SH-SY5Y (cell line): ENCODE measurements at regions not wholly inside any gene's neighbourhood (a gene's known extent, or its start where the extent isn't known, plus 50 kb on each side); places are given as distances from the start of the nearest gene placed in this dataset.

Experiments
- GATA2 ChIP-seq: IDR thresholded peaks from 2 replicates; pipeline ENCODE4 v1.6.1; 2011; ENCODE audit warnings: mild to moderate bottlenecking, low read depth, low read length
- GATA3 ChIP-seq: IDR thresholded peaks from 2 replicates; pipeline ENCODE4 v1.6.1; 2011; ENCODE audit warnings: low read depth, mild to moderate bottlenecking, low read length, moderate library complexity

DNA sequence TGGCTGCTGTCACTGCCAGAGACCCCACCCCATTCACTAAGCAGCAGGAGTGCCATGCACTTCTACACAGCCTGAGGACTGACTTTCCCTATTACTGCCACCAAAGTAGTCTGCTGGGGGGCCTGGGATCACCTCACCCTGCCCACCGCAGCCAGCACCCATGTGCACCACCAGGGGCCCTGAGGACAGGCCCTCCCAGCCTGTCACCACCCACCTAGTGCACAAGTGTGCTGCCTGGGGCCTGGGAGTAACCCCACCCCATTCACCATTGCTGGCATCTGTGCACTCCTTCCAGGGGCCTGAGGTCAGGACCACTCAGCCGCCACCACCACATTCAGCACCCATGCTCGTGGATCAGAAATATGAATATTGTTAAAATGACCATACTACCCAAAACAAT is 247.8 kb upstream of the NCKAP5 start:
- no peak for TF ChIP-seq GATA2
- TF ChIP-seq GATA3: no peak

DNA sequence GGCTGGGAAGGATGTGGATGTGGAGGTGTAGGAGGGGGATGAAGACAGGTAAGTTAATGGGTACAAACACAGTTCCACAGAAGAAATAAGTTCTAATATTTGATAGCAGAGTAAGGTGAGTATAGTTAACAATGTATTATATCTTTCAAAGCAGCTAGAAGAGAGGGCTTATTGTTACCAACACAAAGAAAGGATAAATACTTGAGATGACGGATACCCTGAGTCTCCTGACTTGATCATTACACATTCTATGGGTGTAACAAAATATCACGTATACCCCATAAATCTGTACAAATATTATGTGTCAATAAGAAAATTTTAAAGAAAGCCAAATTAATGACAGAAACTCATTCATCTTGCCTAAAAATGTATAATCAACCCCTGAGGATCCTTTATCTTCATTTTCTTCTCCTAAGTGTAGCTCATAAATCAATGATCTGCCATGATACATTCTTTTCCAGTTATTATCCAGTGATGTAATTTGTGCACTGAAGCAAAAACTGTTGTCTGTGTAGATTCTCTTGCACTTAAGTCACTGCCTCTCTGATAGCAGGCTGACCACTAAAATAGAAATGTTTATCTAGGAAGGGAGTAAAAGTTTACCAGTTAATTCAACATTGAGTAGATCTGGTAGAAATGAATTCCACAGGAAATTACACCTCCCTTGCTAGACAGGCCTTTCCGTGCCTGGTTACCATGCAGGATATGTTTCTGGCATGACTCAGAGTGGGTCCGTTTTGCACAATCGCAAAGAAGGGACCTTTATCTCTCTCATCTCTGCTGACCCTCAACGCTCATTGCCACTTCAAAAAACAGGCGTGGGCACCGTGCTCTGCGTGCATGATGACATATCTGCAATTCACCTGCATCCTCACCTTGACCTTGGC is 249.7 kb upstream of the NCKAP5 start:
- TF ChIP-seq GATA3: peak; percentile 35; the same call in 1 of the 2 replicates
- peak; percentile 77 for TF ChIP-seq GATA2

DNA sequence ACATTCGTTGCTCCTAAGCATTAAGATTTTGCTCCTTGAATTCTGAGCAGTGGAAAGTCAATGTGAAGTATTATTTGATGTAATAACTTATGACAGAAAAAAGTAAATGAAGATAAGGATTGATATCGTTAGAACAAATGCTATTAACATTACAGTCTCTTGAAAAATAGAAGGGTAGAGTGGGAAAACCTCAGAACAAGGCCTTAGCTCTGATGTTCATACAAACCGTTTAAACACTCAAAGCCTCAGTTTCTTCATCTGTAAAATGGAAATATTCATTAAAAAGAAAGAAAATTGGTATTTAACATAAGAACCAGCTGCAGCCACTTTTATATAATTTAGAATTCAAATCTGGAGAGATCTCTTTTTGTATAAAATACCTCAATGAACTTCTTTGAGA is 250.4 kb upstream of the NCKAP5 start:
- TF ChIP-seq GATA2 (no peak), GATA3 (no peak)

DNA sequence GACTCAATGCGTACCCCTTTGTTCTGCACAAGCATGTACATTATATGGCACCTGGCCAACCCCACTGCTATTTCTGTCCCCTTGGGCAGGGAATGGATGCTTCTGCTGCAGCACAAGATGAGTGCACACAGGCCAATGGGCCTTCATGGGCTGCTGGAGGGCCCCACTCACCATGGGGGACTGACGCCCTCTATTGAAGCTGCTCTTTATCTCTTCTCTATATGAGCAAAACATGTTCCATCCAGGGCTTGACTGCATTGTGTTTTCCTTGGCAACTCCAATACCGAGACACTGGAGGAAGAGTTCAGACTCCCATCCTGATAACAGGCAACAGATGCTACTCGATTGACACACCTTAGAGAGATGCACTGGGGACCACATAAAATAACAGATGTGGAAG is 251.6 kb upstream of the NCKAP5 start:
- TF ChIP-seq GATA3 (no peak), GATA2 (no peak)

DNA sequence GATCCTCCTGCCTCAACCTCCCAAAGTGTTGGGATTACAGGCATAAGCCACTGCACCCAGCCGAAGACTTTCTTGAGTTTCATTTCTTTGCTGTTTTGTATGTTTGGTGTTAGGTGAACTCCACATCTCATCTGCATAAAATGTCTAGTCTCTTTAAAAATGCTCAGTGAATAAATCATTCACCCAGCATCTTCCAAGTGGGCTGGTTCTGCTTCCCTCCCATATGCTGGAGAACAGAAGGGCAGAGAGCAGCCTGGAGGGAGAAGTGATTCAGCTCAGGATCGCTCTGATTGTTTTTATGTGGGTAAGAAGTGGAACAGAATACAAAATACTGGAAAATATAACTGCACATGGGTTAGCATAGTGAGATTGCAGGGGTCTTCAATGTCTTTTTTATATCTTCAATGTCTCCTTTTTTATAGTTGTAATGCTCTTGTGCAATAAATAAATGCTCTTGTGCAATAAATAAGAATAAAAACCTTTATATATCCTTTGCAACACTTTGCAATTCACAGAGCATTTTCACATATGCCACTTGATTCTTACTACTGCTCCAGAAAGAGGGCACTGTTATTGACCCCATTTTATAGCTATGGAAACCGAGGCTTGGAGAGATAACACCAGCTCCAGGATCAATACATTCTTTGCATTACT is 253.0 kb upstream of the NCKAP5 start:
- TF ChIP-seq GATA2 (no peak), GATA3 (no peak)

DNA sequence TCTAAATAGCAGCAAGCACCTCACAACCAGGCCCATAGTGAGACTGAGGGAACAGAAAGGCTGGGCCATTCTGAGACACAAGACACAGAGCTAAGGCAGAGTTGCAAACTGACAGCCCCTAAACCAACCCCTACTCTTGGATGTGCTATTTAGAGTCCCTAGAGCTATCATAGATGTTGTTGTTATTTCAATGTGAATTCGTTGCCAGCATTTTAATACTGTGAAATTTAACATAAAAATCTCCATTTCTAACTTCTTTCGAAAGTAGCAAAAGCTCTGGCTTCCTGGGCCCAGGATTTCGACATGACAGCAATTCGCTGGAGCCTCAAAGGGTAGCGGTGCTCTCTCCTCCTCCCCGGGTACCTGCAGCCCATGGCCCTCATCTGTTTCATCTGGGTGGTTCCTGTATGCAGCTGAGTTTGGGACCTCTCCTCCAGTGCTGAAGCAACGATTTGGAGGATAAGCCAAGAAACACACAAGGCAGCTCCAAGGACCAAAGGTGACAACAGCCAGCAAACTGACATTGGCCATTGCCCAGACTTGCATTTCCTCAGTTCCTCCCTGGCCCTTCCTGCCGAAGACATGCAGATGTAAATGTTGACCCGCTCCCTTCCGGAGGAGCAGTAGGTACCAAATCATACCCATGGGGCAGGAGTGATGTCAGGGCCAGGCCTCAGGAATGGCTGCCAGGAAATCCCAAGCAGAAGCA is 254.4 kb upstream of the NCKAP5 start:
- no peak for TF ChIP-seq GATA3

DNA sequence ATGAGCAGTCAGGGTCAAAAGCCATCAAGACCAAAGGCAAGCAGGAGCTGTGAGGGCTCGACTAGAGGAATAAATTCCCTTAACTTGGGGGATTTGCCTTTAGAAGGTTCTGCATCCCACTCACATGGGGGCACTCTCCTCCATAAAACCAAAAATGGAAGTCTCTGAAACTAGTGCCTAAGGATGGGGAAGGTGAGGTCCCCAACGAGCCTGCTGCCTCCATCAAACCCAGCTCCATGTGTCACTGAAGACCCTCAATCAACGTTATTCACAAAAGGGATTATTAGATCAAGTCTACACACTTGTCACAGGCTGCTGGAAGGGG is 254.9 kb upstream of the NCKAP5 start:
- TF ChIP-seq GATA2 (no peak), GATA3 (no peak)

DNA sequence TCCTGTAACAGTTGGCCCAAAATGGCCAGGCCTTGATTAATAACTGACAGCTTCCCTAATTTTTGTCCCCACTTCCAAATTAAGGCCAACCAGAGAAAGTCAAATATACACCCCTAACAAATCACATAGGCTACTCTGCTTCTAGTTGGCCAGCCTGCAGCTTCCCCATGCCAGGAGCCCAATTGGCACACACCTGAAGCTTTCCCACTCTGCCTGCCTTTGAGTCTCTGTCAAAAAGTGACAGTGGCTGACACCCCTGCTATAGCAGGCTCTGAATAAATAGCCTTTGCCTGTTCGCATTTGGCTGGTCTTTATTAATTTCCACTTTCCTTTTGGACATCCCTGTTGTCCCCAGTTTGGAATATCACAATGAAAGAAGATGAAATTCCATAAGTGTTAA is 256.6 kb upstream of the NCKAP5 start:
- TF ChIP-seq GATA2 (no peak), GATA3 (no peak)

DNA sequence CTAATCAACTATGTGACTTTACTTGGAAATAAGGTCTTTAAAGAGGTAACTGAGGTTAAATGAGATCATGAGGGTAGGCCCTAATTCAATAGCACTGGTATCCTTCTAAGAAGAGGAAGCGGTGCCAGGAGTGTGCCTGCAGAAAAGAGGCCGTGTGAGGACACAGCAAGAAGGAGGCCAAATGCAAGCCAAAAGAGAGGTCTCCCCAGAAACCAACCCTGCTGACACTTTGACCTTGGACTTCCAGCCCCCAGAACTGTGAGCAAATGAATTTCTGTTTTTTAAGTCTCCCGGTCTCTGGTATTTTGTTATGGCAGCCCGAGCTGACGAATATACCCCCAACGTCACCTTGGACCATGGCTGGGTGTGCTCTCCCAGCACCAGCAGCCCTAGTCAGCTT is 257.5 kb upstream of the NCKAP5 start:
- TF ChIP-seq GATA2 (no peak), GATA3 (no peak)

DNA sequence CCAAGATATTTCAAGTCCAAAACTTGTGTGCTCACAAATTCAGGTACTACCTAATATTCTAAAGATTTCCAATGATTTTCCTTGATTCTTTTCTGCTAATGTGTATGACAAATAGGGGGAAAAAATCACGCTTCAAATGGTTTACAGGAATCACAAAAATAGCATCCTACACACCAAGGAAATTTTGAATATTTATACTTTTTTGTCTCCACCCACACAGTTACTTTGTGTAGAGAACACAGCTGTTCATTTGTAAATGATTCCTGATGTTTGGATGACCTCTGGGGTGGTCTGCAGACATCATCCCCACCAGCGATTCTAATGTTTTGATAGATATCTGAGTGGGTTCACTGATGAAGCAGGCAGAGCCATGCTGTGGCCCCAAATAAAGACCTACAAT is 260.6 kb upstream of the NCKAP5 start:
- TF ChIP-seq GATA3 (no peak), GATA2 (no peak)

DNA sequence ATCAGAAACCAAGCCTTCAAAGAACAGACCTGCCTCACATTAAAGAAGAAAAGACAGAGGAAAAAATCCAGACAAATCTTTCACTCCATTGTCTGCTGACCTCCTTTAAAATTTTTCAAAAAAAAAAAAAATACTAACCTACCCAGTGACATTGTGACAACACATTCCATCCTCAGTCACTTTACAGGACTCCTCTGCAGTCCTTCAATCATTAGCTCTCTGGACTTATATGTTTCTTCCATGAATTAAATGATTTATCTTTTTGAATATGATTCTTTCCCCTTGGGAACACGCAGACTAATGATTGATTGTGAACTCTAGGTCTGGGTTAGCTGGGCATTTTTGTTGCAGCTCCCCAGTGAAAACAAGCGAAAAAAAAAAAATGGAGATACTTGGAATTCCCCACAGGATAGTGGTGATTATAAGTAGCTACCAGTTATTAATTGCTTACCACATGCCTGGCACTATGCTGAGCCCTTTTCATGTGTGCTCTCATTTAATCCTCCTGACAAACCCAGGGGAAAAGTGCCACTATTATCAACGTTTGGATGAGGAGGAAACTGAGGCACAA is 261.3 kb upstream of the NCKAP5 start:
- TF ChIP-seq GATA2: no peak
- TF ChIP-seq GATA3: no peak

DNA sequence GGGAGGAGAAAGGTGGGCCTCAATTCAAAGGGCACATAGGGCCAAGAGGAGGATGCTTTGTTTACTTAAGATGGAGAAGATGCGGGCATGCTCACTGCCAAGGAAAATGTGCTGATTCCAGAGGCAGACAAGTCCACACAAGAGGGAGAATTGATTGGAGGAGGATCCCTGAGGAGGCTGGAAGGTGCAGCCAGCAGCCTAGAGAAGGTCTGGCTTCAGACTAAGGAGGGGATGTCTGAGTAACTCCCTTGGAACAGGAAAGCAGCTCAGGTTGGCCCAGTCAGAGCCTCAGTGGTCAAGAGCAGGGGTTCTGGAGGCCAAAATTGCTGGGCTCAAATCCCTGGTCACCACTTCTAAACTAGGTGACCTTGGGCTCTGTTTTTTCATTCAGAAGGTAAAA is 265.5 kb upstream of the NCKAP5 start:
- TF ChIP-seq GATA2 (no peak), GATA3 (no peak)

DNA sequence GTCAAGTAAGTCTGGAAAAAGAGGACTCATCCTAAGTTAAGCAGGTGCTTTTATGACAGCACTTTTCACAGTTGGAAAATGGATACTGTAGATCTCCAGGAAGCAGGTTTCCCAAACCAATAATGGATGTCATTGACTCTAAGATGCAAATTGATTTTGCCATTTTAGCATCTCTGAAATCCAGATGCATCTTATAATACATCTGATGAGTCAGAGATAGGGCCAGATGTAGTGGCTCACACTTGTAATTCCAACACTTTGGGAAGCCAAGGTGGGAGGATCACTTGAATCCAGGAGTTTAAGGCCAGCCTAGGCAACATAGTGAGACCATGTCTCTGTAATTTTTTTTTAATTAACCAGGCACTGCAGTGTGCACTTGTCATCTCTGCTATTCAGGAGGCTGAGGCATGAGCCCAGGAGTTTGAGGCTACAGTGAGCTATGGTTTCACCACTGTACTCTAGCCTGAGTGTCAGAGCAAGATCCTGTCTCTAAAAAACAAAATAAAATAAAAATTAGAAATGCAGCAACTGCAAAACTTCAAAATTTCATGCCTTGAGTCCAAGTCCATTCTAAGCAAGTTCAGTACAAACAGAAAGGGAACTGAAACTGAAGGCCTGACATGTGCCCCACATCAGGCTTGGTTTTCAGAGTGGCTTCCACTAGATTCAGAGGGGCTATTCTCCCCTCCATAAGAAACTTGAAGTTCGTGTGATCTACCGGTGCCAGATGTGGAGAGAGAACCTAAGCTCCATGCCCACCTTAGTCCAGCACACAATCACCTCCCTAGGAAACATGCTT is 267.8 kb upstream of the NCKAP5 start:
- TF ChIP-seq GATA3 (no peak), GATA2 (no peak)

DNA sequence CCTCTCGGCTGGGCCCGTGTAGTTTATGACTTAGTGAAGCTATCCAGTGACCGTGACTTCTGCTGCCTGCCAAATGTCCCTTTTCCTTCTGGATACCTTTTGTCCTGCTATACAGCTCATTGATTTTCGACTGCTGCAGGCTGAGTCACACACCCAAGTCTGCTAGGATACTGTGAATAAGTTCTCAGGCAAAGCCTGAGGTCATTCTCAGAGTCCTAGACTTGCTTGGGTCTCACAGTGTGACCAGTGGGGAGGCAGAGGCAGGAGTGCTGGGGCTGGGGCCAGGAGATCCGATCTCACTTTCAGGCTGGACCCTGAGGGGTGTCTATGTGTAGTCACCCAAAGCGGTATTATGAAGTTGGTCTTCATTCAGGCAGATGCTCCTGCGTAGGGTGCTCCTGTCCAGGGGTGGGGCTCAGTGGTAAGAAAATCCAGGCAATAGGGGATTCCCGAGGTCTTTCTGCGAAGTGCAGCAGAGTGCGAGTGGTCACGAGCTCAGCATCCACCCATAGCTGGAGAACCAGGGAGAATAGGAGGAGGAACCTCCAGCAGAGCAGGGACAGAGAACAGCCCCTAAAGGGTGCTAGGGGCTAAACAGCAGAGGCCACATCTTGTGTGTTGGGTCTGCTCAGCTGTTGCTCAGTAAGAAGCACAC is 268.6 kb upstream of the NCKAP5 start:
- no peak for TF ChIP-seq GATA2
- TF ChIP-seq GATA3: no peak
